ENCODE measurements at regions not wholly inside any gene's neighbourhood (a gene's known extent, or its start where the extent isn't known, plus 50 kb on each side); places are given as distances from the start of the nearest gene placed in this dataset.

DNA sequence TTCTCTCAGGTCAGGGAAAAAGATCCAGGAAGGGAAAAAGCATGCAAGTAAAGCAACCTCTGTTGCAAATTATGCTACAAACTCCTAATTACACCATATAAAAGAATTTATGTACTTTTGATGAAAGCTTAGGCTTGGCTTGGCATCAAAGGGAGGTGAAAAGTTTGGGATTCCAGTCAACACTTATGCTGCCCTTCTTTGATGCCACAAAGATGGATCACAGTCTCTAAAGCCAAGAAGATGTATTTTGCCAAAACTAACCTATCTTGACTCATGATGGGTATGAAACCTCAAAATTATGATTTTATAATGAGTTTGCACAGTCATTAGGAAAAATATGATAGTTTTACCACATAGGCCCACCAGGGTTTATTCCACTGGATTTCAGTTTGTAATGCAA is 101.0 kb upstream of the CCDC80 start:
- H3K36me3 Mint-ChIP-seq (ENCODE audit: insufficient read depth, unreplicated experiment): no peaks in the 10 kb centered on the region
- intact Hi-C loops (cut with micrococcal nuclease): no loop called here
- H3K9me3 Mint-ChIP-seq (ENCODE audit: unreplicated experiment): no peaks in the 10 kb centered on the region
- H3K4me3 Mint-ChIP-seq (ENCODE audit: unreplicated experiment): no peak overlapping the region
- TF ChIP-seq, protein P1, sequence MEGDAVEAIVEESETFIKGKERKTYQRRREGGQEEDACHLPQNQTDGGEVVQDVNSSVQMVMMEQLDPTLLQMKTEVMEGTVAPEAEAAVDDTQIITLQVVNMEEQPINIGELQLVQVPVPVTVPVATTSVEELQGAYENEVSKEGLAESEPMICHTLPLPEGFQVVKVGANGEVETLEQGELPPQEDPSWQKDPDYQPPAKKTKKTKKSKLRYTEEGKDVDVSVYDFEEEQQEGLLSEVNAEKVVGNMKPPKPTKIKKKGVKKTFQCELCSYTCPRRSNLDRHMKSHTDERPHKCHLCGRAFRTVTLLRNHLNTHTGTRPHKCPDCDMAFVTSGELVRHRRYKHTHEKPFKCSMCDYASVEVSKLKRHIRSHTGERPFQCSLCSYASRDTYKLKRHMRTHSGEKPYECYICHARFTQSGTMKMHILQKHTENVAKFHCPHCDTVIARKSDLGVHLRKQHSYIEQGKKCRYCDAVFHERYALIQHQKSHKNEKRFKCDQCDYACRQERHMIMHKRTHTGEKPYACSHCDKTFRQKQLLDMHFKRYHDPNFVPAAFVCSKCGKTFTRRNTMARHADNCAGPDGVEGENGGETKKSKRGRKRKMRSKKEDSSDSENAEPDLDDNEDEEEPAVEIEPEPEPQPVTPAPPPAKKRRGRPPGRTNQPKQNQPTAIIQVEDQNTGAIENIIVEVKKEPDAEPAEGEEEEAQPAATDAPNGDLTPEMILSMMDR (IDR thresholded peaks at IDR 0.05; ENCODE audit: unreplicated experiment): no peak
- POLR2A ChIA-PET: interaction anchor here (0.6 kb wide), 1 partner anchor 62 kb away, joined by 4 read pairs; no protein-coding TSS in a partner anchor
- H3K27ac Mint-ChIP-seq (ENCODE audit: low read depth, unreplicated experiment): no peak overlapping the region
- H3K4me1 Mint-ChIP-seq (ENCODE audit: insufficient read depth, unreplicated experiment): peaks cover 6% of the 10 kb centered on the region
- H3K27me3 Mint-ChIP-seq (ENCODE audit: insufficient read depth, unreplicated experiment): no peaks in the 10 kb centered on the region
- CTCF ChIA-PET: interaction anchor here (0.7 kb wide), 1 partner anchor 9 kb away, joined by 3 read pairs; no protein-coding TSS in a partner anchor
- DNase-seq (ENCODE audit: unreplicated experiment): no peak
- no TSS peak for BruUV-seq (replicated peaks)

DNA sequence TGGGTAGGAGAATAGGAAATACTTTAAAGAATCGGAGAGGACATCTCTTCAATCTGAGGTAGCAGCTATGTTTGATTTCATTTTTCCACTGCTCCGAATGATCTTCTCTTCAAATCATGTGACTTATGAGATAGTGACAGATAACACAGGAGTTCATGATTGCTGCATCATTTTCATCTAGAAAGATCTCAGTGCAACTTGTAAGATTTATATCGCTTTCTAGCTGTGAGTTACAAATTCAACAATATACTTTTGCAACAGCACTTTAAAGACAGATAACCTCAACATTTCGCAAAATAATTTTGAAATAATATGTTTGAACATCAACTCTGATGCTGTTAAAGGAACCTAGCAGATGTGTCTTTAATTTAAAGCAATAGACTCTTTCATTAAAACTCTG is 99.9 kb upstream of the CCDC80 start:
- TF ChIP-seq, protein P1 (IDR thresholded peaks at IDR 0.05; ENCODE audit: unreplicated experiment): no peak
- BruUV-seq (replicated peaks): no TSS peak
- intact Hi-C loops (cut with micrococcal nuclease): no loop called here
- H3K27me3 Mint-ChIP-seq (ENCODE audit: insufficient read depth, unreplicated experiment): no peaks in the 10 kb centered on the region
- DNase-seq (ENCODE audit: unreplicated experiment): no peak
- no peaks in the 10 kb centered on the region for H3K4me1 Mint-ChIP-seq (ENCODE audit: insufficient read depth, unreplicated experiment)
- no peak overlapping the region for H3K4me3 Mint-ChIP-seq (ENCODE audit: unreplicated experiment)
- no peaks in the 10 kb centered on the region for H3K9me3 Mint-ChIP-seq (ENCODE audit: unreplicated experiment)
- H3K36me3 Mint-ChIP-seq (ENCODE audit: insufficient read depth, unreplicated experiment): no peaks in the 10 kb centered on the region
- no peak overlapping the region for H3K27ac Mint-ChIP-seq (ENCODE audit: low read depth, unreplicated experiment)
- CTCF ChIA-PET: interaction anchor here (0.9 to 1.1 kb wide), 3 partner anchors 33 to 230 kb away, joined by 3 read pairs; no protein-coding TSS in a partner anchor
- POLR2A ChIA-PET: no interaction called here

DNA sequence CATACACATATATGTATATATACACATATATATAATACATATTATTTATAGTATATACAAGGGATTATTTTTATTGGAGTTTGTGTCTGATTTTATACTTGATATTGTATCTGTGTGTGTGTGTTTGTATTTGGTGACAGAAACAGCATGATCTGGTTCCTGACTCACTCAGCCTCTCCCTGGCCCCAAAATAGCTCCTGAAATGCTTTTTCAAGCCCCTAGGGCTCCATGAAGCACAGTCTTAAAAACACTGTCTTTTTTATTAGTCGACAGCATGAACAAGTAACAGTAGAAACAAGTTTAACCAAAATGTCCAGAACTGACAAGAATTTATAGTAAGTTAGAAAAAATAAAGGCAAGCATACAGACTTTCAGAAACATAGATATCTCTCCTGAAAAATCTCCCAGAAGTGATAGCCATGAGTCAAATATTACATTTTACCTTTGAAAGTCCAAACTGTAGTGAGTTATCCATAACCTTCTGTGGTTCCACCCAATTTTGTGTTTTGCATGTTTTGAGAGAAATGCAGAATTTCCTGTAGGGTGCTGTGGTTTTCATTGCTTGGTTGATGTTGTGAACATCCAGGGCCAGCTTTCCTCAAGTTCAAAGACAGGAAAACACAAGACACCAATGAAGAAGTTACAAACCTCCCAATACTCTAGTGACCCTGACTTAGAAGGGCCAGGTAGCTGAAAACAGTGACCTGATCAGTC is 98.5 kb upstream of the CCDC80 start:
- no peak overlapping the region for H3K27ac Mint-ChIP-seq (ENCODE audit: low read depth, unreplicated experiment)
- POLR2A ChIA-PET: interaction anchor here (0.9 kb wide), 1 partner anchor 39 kb away, joined by 5 read pairs; no protein-coding TSS in a partner anchor
- TF ChIP-seq, protein P1 (IDR thresholded peaks at IDR 0.05; ENCODE audit: unreplicated experiment): no peak
- no peaks in the 10 kb centered on the region for H3K9me3 Mint-ChIP-seq (ENCODE audit: unreplicated experiment)
- CTCF ChIA-PET: interaction anchor here (0.6 to 1.3 kb wide), 7 partner anchors 11 to 235 kb away, joined by 3 to 5 read pairs (median 3); partner anchors contain the start of gene CD200R1
- intact Hi-C loops (cut with micrococcal nuclease): no loop called here
- peaks cover 5% of the 10 kb centered on the region for H3K4me1 Mint-ChIP-seq (ENCODE audit: insufficient read depth, unreplicated experiment)
- H3K36me3 Mint-ChIP-seq (ENCODE audit: insufficient read depth, unreplicated experiment): no peaks in the 10 kb centered on the region
- H3K4me3 Mint-ChIP-seq (ENCODE audit: unreplicated experiment): no peak overlapping the region
- no peak for DNase-seq (ENCODE audit: unreplicated experiment)
- no peaks in the 10 kb centered on the region for H3K27me3 Mint-ChIP-seq (ENCODE audit: insufficient read depth, unreplicated experiment)
- BruUV-seq (replicated peaks): no TSS peak

DNA sequence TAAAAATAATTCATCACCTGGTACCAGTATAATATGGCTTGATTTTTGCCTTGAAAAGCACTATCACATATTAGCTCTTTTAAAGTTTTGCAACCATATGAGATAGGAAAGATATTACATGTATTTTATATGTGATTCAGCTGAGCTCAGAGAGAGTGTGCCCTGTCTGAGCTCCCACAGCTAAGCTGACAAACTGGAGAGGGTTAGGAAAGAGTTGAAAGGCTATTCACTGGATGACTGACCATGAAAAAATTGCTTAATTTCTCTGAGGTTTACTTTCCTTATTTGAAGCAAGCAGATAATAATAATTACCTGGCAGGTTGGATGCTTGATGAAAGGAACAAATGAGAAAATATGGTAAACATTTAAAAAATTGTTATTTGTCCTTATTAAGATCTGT is 97.4 kb upstream of the CCDC80 start:
- BruUV-seq (replicated peaks): no TSS peak
- H3K9me3 Mint-ChIP-seq (ENCODE audit: unreplicated experiment): no peaks in the 10 kb centered on the region
- CTCF ChIA-PET: interaction anchor here (0.8 to 5.6 kb wide), 4 partner anchors 14 to 241 kb away, joined by 4 to 126 read pairs (median 26); no protein-coding TSS in a partner anchor
- TF ChIP-seq, protein P1 (IDR thresholded peaks at IDR 0.05; ENCODE audit: unreplicated experiment): no peak
- H3K4me1 Mint-ChIP-seq (ENCODE audit: insufficient read depth, unreplicated experiment): peaks cover 6% of the 10 kb centered on the region
- H3K36me3 Mint-ChIP-seq (ENCODE audit: insufficient read depth, unreplicated experiment): no peaks in the 10 kb centered on the region
- no peaks in the 10 kb centered on the region for H3K27me3 Mint-ChIP-seq (ENCODE audit: insufficient read depth, unreplicated experiment)
- POLR2A ChIA-PET: no interaction called here
- DNase-seq (ENCODE audit: unreplicated experiment): no peak
- H3K4me3 Mint-ChIP-seq (ENCODE audit: unreplicated experiment): no peak overlapping the region
- H3K27ac Mint-ChIP-seq (ENCODE audit: low read depth, unreplicated experiment): no peak overlapping the region
- intact Hi-C loops (cut with micrococcal nuclease): no loop called here

Measured in MCF 10A (cell line).